Vagina (tissue), 2 donors: ENCODE measurements at regions not wholly inside any gene's neighbourhood (a gene's known extent, or its start where the extent isn't known, plus 50 kb on each side); places are given as distances from the start of the nearest gene placed in this dataset.
A peak's percentile ranks its signal among the peaks of the same experiment; 100 is the strongest.

Source experiments
- DNase-seq, 2 donors: peaks; one replicate each; pipeline ENCODE4 v3.0.0-alpha.2; 2017; ENCODE audit errors: extremely low spot score in 2 of 2
- H3K27ac ChIP-seq: fragments of 200-600 bp; sonication (generic); one replicate; pipeline ENCODE4 v1.5.1; 2019
- H3K27me3 ChIP-seq: fragments of 200-600 bp; sonication (generic); one replicate; pipeline ENCODE4 v1.5.1; 2019
- H3K36me3 ChIP-seq, 2 donors: fragments of 200-600 bp; sonication (generic); one replicate each; pipeline ENCODE4 v1.5.1; 2017 to 2019
- H3K4me1 ChIP-seq: fragments of 200-600 bp; sonication (generic); one replicate; pipeline ENCODE4 v1.5.1; 2019
- H3K4me3 ChIP-seq, 2 donors: fragments of 200-600 bp; sonication (generic); 1 replicate in 1 of 2; 2 replicates in 1 of 2; pipeline ENCODE4 v1.5.1; 2016 to 2019
- H3K9me3 ChIP-seq: fragments of 200-600 bp; sonication (generic); one replicate; pipeline ENCODE4 v1.5.1; 2019
- POLR2A ChIP-seq, 2 donors: fragments of 450-650 bp; IDR thresholded peaks; one replicate each; pipeline ENCODE4 v1.6.1; 2017; ENCODE audit warnings: antibody characterized with exemption in 2 of 2, mild to moderate bottlenecking in 2 of 2, moderate library complexity in 2 of 2
- POLR2AphosphoS5 ChIP-seq, 2 donors: sonication (generic); formaldehyde crosslinking; IDR thresholded peaks; one replicate each; pipeline ENCODE4 v1.9.0; 2017; ENCODE audit warnings: antibody characterized with exemption in 2 of 2, mild to moderate bottlenecking in 2 of 2, low read depth in 1 of 2; ENCODE audit not compliant: insufficient read depth in 1 of 2
- intact Hi-C: fragments of 100-400 bp; cut with DNase I; formaldehyde crosslinking; loops from one replicate; pipeline ENCODE4 v1.15.1; 2023
- TF ChIP-seq, protein P1 (sequence below), 3 experiments: fragments of 450-650 bp in 2 of 3; fragments of 200-600 bp in 1 of 3; sonication (generic) in 1 of 3; IDR thresholded peaks; one replicate each; pipeline ENCODE4 v1.5.1; 2017 to 2019; ENCODE audit warnings: antibody characterized with exemption in 3 of 3, mild to moderate bottlenecking in 2 of 3, moderate library complexity in 2 of 3

DNA sequence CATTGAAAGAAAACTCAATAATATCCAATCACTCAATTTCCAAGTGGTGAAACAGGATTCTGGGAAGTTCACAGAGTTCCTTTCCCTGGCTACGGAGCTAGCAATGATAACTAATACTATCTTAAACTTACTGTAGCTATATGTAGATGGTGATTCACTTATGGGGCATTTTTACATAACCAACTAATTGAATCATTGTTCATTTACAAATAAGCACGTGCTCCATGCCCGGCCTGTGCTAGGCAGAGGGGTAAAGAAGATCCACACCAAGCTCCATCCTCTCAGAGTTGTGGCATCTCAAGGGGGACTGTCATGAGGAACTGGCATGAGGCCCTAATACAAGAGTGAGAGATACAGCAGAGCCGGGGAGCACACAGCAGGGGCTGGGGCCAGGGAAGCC is 176.3 kb downstream of the ANKRD30B start:
- Histone ChIP-seq H3K9me3 (no peaks in the 10 kb centered on the region), H3K27me3 (no peaks in the 10 kb centered on the region), H3K4me3 (no peak overlapping the region), H3K4me1 (no peaks in the 10 kb centered on the region), H3K36me3 (no peaks in the 10 kb centered on the region), H3K27ac (no peak overlapping the region)
- intact Hi-C loops, result no loop called here
- peak in 1 of 2 donors; percentile 34 for DNase-seq
- no peak for TF ChIP-seq POLR2A (IDR thresholded peaks at IDR 0.05)
- no peak for TF ChIP-seq POLR2AphosphoS5 (IDR thresholded peaks at IDR 0.05; ENCODE audit: insufficient read depth in 1 of 2, low read depth in 1 of 2)
- TF ChIP-seq, protein P1, sequence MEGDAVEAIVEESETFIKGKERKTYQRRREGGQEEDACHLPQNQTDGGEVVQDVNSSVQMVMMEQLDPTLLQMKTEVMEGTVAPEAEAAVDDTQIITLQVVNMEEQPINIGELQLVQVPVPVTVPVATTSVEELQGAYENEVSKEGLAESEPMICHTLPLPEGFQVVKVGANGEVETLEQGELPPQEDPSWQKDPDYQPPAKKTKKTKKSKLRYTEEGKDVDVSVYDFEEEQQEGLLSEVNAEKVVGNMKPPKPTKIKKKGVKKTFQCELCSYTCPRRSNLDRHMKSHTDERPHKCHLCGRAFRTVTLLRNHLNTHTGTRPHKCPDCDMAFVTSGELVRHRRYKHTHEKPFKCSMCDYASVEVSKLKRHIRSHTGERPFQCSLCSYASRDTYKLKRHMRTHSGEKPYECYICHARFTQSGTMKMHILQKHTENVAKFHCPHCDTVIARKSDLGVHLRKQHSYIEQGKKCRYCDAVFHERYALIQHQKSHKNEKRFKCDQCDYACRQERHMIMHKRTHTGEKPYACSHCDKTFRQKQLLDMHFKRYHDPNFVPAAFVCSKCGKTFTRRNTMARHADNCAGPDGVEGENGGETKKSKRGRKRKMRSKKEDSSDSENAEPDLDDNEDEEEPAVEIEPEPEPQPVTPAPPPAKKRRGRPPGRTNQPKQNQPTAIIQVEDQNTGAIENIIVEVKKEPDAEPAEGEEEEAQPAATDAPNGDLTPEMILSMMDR (IDR thresholded peaks at IDR 0.05), result no peak

DNA sequence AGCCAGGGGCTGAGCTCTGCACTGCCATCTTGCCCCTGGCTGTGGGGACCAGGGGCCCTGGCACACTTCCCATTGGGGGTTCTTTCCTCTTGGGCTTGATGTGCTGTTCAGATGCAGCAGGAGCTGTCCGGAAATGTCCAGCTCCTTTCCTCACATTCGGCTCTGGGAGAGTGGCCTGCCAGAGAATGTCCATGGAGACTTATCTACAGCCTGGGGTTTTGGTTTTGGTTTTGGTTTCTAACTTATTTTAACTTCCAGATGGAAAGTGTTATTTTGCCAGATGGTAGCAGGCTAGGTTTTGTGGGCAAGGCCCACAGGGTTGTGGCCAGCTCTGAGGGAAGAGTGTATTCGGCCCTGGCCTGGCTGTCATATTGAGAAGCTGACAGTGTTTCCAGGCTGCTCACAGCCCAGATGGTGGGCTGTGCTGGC is 177.3 kb downstream of the ANKRD30B start:
- no peaks in the 10 kb centered on the region for H3K4me1 ChIP-seq
- TF ChIP-seq POLR2AphosphoS5 (IDR thresholded peaks at IDR 0.05; ENCODE audit: insufficient read depth in 1 of 2, low read depth in 1 of 2) (no peak), POLR2A (IDR thresholded peaks at IDR 0.05) (no peak)
- TF ChIP-seq, protein P1 (IDR thresholded peaks at IDR 0.05), result no peak
- no peaks in the 10 kb centered on the region for H3K9me3 ChIP-seq
- H3K4me3 ChIP-seq, result no peak overlapping the region
- no peak overlapping the region for H3K27ac ChIP-seq
- H3K27me3 ChIP-seq, result no peaks in the 10 kb centered on the region
- no peaks in the 10 kb centered on the region for H3K36me3 ChIP-seq
- DNase-seq, result no peak
- intact Hi-C loops, result no loop called here

DNA sequence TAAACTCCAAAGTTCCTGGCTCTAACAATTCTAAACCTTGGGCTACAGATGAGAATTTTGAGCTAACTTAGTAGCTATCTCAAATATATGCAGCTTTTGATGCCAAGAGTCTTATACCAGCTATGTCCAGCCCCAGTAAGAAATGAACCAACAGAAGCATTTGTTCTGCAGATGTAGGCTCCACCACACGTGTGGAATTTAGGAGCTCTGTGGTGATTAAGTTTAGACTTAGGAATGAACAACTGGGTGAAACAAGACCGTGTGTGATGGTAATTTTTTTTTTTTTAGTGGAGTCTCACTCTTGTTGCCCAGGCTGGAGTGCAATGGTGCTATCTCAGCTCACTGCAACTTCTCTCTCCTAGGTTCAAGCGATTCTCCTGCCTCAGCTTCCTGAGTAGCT is 179.7 kb downstream of the ANKRD30B start:
- no peaks in the 10 kb centered on the region for H3K4me1 ChIP-seq
- TF ChIP-seq POLR2A (IDR thresholded peaks at IDR 0.05) (no peak), POLR2AphosphoS5 (IDR thresholded peaks at IDR 0.05; ENCODE audit: insufficient read depth in 1 of 2, low read depth in 1 of 2) (no peak)
- TF ChIP-seq, protein P1 (IDR thresholded peaks at IDR 0.05), result no peak
- no peak overlapping the region for H3K27ac ChIP-seq
- H3K4me3 ChIP-seq, result no peak overlapping the region
- H3K9me3 ChIP-seq, result no peaks in the 10 kb centered on the region
- no peaks in the 10 kb centered on the region for H3K27me3 ChIP-seq
- H3K36me3 ChIP-seq, result no peaks in the 10 kb centered on the region
- intact Hi-C loops, result no loop called here
- no peak for DNase-seq

DNA sequence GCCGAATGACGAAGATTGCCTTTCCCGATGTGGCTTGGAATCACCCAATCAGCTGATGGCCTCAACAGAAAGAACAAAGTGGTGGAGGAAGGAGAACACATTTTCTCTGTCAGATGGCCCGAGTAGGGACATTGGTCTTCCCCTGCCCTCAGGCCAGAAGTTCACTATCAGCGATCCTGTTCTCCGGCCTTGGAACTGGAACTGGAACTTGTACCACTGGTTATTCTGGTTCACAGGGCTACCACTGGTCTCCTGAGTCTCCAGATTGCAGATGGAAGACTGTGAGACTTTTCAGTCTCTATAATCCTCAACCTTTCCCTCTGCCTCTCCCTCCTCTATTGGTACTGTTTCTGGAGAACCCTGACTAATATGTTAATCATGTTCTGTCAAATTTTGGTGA is 180.4 kb downstream of the ANKRD30B start:
- DNase-seq, result no peak
- H3K36me3 ChIP-seq, result no peaks in the 10 kb centered on the region
- no peaks in the 10 kb centered on the region for H3K4me1 ChIP-seq
- no peaks in the 10 kb centered on the region for H3K27me3 ChIP-seq
- TF ChIP-seq POLR2AphosphoS5 (IDR thresholded peaks at IDR 0.05; ENCODE audit: insufficient read depth in 1 of 2, low read depth in 1 of 2) (no peak), POLR2A (IDR thresholded peaks at IDR 0.05) (no peak)
- TF ChIP-seq, protein P1 (IDR thresholded peaks at IDR 0.05), result no peak
- intact Hi-C loops, result no loop called here
- H3K9me3 ChIP-seq, result no peaks in the 10 kb centered on the region
- H3K4me3 ChIP-seq, result no peak overlapping the region
- H3K27ac ChIP-seq, result no peak overlapping the region

DNA sequence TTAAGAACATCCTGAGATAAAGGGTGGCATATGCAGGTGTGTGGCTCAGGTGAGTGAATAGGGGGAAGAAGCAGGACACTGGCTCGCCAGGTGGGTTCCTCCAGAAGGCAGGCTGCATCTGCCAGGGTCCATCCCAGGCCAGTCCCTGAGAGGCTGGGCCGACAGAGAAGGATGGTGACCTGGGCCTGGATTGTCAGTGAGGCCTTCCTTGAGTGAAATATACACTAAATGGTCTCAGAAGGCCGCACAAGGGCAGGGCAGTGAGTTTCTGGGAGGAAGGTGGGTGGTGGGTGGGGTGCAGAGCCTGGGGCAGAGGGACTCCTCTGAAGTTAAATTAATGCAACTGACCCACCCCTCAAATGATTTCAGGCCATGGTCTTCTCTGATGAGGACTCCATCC is 182.1 kb downstream of the ANKRD30B start:
- Histone ChIP-seq H3K36me3 (no peaks in the 10 kb centered on the region), H3K27ac (no peak overlapping the region), H3K9me3 (no peaks in the 10 kb centered on the region), H3K27me3 (no peaks in the 10 kb centered on the region), H3K4me3 (no peak overlapping the region), H3K4me1 (no peaks in the 10 kb centered on the region)
- intact Hi-C loops, result no loop called here
- no peak for TF ChIP-seq POLR2A (IDR thresholded peaks at IDR 0.05)
- TF ChIP-seq, protein P1 (IDR thresholded peaks at IDR 0.05), result no peak
- TF ChIP-seq POLR2AphosphoS5 (IDR thresholded peaks at IDR 0.05; ENCODE audit: insufficient read depth in 1 of 2, low read depth in 1 of 2), result no peak
- peak; percentile 62 to 84 for DNase-seq
